ENCODE measurements at regions not wholly inside any gene's neighbourhood (a gene's known extent, or its start where the extent isn't known, plus 50 kb on each side); places are given as distances from the start of the nearest gene placed in this dataset.

GRCh38 chr5:133721365-133721764, 109.0 kb upstream of the FSTL4 start:
- H3K9me3 ChIP-seq: peaks cover 0 to 10% of the 10 kb centered on the region in 2 donors
- H3K4me1 ChIP-seq: no peaks in the 10 kb centered on the region
- intact Hi-C loops (cut with DNase I; ENCODE audit: low total_unique reads) (no loop called here), in situ Hi-C loops (cut with MboI; ENCODE audit: low pct_ligation_motif_present in 1 of 4, low pct_unique_long_range_greater_than_20kb in 1 of 4, low sequenced_read_pairs in 3 of 4) (no loop called here)
- H3K27me3 ChIP-seq: no peaks in the 10 kb centered on the region
- no peak for DNase-seq
- TF ChIP-seq CTCF (IDR thresholded peaks at IDR 0.05): no peak
- TF ChIP-seq EP300 (IDR thresholded peaks at IDR 0.05; ENCODE audit: low read depth): no peak
- TF ChIP-seq POLR2A (IDR thresholded peaks at IDR 0.05): no peak
- no peak for TF ChIP-seq POLR2AphosphoS5 (IDR thresholded peaks at IDR 0.05)
- no peak overlapping the region for H3K27ac ChIP-seq
- no peak overlapping the region for H3K4me3 ChIP-seq
- H3K36me3 ChIP-seq: no peaks in the 10 kb centered on the region

- no peak for DNase-seq
- Histone ChIP-seq H3K4me3 (no peak overlapping the region), H3K27ac (no peak overlapping the region), H3K4me1 (no peaks in the 10 kb centered on the region), H3K36me3 (no peaks in the 10 kb centered on the region), H3K9me3 (peaks cover 0 to 10% of the 10 kb centered on the region in 2 donors), H3K27me3 (no peaks in the 10 kb centered on the region)
- 86 to 87% methylated on average over 2 of the region's 2 CpGs for WGBS, 2 donors (ENCODE audit: low coverage in 1 of 2)
- in situ Hi-C loops (cut with MboI; ENCODE audit: low pct_ligation_motif_present in 1 of 4, low pct_unique_long_range_greater_than_20kb in 1 of 4, low sequenced_read_pairs in 3 of 4): no loop called here
- intact Hi-C loops (cut with DNase I; ENCODE audit: low total_unique reads): no loop called here
- TF ChIP-seq CTCF (IDR thresholded peaks at IDR 0.05) (no peak), POLR2AphosphoS5 (IDR thresholded peaks at IDR 0.05) (no peak), EP300 (IDR thresholded peaks at IDR 0.05; ENCODE audit: low read depth) (no peak), POLR2A (IDR thresholded peaks at IDR 0.05) (no peak)
Measured at GRCh38 chr5:133718457-133718856, 106.1 kb upstream of the FSTL4 start.

- Histone ChIP-seq H3K9me3 (peaks cover 0 to 5% of the 10 kb centered on the region in 2 donors), H3K27me3 (no peaks in the 10 kb centered on the region), H3K36me3 (no peaks in the 10 kb centered on the region), H3K4me1 (no peaks in the 10 kb centered on the region), H3K4me3 (no peak overlapping the region), H3K27ac (no peak overlapping the region)
- intact Hi-C loops (cut with DNase I; ENCODE audit: low total_unique reads): no loop called here
- 72 to 77% methylated on average over 4 of the region's 4 CpGs for WGBS, 2 donors (ENCODE audit: low coverage in 1 of 2)
- in situ Hi-C loops (cut with MboI; ENCODE audit: low pct_ligation_motif_present in 1 of 4, low pct_unique_long_range_greater_than_20kb in 1 of 4, low sequenced_read_pairs in 3 of 4): no loop called here
- TF ChIP-seq EP300 (IDR thresholded peaks at IDR 0.05; ENCODE audit: low read depth) (no peak), CTCF (IDR thresholded peaks at IDR 0.05) (no peak), POLR2A (IDR thresholded peaks at IDR 0.05) (no peak), POLR2AphosphoS5 (IDR thresholded peaks at IDR 0.05) (no peak)
- DNase-seq: no peak
Measured at GRCh38 chr5:133716532-133717183, 104.3 kb upstream of the FSTL4 start.

GRCh38 chr5:133715616-133716015, 103.3 kb upstream of the FSTL4 start:
- Histone ChIP-seq H3K4me1 (no peaks in the 10 kb centered on the region), H3K27me3 (no peaks in the 10 kb centered on the region), H3K36me3 (no peaks in the 10 kb centered on the region), H3K9me3 (no peaks in the 10 kb centered on the region), H3K4me3 (no peak overlapping the region), H3K27ac (no peak overlapping the region)
- in situ Hi-C loops (cut with MboI; ENCODE audit: low pct_ligation_motif_present in 1 of 4, low pct_unique_long_range_greater_than_20kb in 1 of 4, low sequenced_read_pairs in 3 of 4): no loop called here
- no peak for DNase-seq
- intact Hi-C loops (cut with DNase I; ENCODE audit: low total_unique reads): no loop called here
- WGBS, 2 donors (ENCODE audit: low coverage in 1 of 2): 89% methylated on average over 5 of the region's 5 CpGs; no CpG with 5 or more reads in 1 of the 2 donors
- TF ChIP-seq POLR2AphosphoS5 (IDR thresholded peaks at IDR 0.05): no peak

GRCh38 chr5:133715216-133715615, 102.9 kb upstream of the FSTL4 start:
- in situ Hi-C loops (cut with MboI; ENCODE audit: low pct_ligation_motif_present in 1 of 4, low pct_unique_long_range_greater_than_20kb in 1 of 4, low sequenced_read_pairs in 3 of 4): no loop called here
- H3K4me3 ChIP-seq: no peak overlapping the region
- intact Hi-C loops (cut with DNase I; ENCODE audit: low total_unique reads): no loop called here
- H3K36me3 ChIP-seq: no peaks in the 10 kb centered on the region
- no peak overlapping the region for H3K27ac ChIP-seq
- no peaks in the 10 kb centered on the region for H3K9me3 ChIP-seq
- no peak for DNase-seq
- no peaks in the 10 kb centered on the region for H3K4me1 ChIP-seq
- no peaks in the 10 kb centered on the region for H3K27me3 ChIP-seq
- no peak for TF ChIP-seq EP300 (IDR thresholded peaks at IDR 0.05; ENCODE audit: low read depth)
- TF ChIP-seq POLR2AphosphoS5 (IDR thresholded peaks at IDR 0.05): no peak
- no peak for TF ChIP-seq POLR2A (IDR thresholded peaks at IDR 0.05)
- TF ChIP-seq CTCF (IDR thresholded peaks at IDR 0.05): no peak
